ENCODE measurements at regions not wholly inside any gene's neighbourhood (a gene's known extent, or its start where the extent isn't known, plus 50 kb on each side); places are given as distances from the start of the nearest gene placed in this dataset.
A peak's percentile ranks its signal among the peaks of the same experiment; 100 is the strongest.
"Not testable (repeated sequence)": the region's sequence is repeated elsewhere in the genome, so short reads cannot be mapped to it uniquely, and the experiment has no call there.

DNA sequence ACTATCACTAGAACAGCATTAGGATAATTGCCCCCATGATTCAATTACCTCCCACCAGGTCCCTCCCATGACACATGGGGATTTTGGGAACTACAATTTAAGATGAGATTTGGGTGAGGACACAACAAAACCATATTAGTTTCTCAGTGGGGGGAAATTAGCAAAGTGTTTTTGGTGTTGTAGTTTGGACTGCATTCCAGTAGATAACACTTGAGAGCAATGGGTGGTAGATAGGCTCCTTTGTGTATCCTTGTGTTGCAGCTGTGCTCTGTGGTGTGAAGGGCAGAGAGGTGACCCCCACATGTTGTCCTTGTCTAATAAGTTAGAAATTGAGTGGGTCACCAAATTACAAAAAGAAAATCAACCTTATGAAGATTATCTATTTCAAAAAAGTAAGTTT is 223.8 kb downstream of the SATB1 start:
- no peaks in the 10 kb centered on the region for H3K27me3 ChIP-seq
- no peak overlapping the region for H3K4me3 ChIP-seq
- peaks cover 56% of the 10 kb centered on the region for H3K9me3 ChIP-seq
- no peaks in the 10 kb centered on the region; the same call in 1 of the 2 replicates for H3K36me3 ChIP-seq
- no peaks in the 10 kb centered on the region for H4K20me1 ChIP-seq
- no peak overlapping the region for H3K27ac ChIP-seq
- H3K4me2 ChIP-seq: no peak overlapping the region
- TF ChIP-seq Cebpa-rat (IDR thresholded peaks at IDR 0.05): no peak
- no peak overlapping the region for H3K9ac ChIP-seq
- no peaks in the 10 kb centered on the region for H3K4me1 ChIP-seq

DNA sequence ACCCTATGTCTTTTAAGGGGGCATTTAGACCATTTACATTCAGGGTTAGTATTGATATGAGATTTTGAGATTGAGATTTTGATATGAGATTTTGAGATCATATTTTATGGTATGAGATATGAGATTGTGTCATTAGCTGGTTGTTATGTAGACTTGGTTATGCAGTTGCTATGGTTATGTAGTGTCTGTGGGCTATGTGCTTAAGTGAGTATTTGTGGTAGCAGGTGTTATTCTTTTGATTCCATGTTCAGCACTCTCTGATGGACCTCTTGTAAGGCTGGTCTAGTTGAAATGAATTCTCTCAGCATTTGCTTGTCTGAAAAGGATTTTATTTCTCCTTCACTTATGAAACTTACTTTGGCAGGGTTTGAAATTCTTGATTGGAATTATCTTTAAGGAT is 225.4 kb downstream of the SATB1 start:
- H4K20me1 ChIP-seq: no peaks in the 10 kb centered on the region
- H3K36me3 ChIP-seq: no peaks in the 10 kb centered on the region; the same call in 1 of the 2 replicates
- H3K9me3 ChIP-seq: peaks cover 67% of the 10 kb centered on the region
- no peak for TF ChIP-seq Cebpa-rat (IDR thresholded peaks at IDR 0.05)
- no peak overlapping the region for H3K4me2 ChIP-seq
- no peak overlapping the region for H3K27ac ChIP-seq
- no peaks in the 10 kb centered on the region for H3K27me3 ChIP-seq
- H3K9ac ChIP-seq: no peak overlapping the region
- no peak overlapping the region for H3K4me3 ChIP-seq
- no peaks in the 10 kb centered on the region for H3K4me1 ChIP-seq

DNA sequence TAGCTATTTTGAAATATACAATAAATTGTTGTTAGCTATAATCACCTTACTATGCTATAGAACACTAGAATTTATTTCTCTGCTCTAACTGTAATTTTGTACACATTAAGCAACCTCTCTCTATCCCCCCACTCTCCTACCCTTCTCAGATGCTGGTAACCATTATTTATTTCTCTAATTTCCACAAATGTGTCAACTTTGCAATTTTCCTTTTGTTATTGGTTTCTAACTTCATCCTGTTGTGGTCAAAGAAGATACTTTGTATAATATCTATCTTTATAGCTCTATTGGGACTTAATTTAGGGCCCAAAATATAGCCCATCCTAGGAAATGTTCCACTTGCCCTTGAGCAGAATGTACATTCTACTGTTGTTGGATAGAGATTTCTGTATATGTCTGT is 229.3 kb downstream of the SATB1 start:
- Histone ChIP-seq H3K27ac (no peak overlapping the region), H3K4me2 (no peak overlapping the region), H3K4me1 (peaks cover 12% of the 10 kb centered on the region), H3K9me3 (peaks cover 59% of the 10 kb centered on the region), H3K9ac (no peak overlapping the region), H3K27me3 (no peaks in the 10 kb centered on the region), H3K4me3 (no peak overlapping the region), H3K36me3 (no peaks in the 10 kb centered on the region; the same call in 1 of the 2 replicates), H4K20me1 (no peaks in the 10 kb centered on the region)
- TF ChIP-seq Cebpa-rat (IDR thresholded peaks at IDR 0.05): no peak

DNA sequence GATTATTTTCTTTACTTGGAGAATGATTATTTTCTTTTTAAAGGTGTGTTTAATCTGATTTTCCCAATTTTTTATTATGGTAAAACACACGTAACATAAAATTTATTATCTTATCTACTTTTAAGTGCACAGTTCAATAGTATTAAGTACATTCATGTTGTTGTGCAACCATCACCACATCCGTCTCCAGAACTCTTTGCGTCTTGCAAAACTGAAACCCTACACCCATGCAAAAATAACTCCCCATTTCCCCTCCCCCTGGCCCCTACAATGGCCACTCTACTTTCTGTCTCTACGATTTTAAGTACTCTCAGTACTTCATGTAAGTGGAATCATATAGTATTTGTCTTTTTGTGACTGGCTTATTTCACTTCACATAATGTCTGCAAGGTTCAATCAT is 230.7 kb downstream of the SATB1 start:
- H3K27me3 ChIP-seq: no peaks in the 10 kb centered on the region
- TF ChIP-seq Cebpa-rat (IDR thresholded peaks at IDR 0.05): no peak
- no peak overlapping the region for H3K4me3 ChIP-seq
- peaks cover 26% of the 10 kb centered on the region for H3K4me1 ChIP-seq
- no peak overlapping the region for H3K27ac ChIP-seq
- H3K9me3 ChIP-seq: peaks cover 45% of the 10 kb centered on the region
- H3K36me3 ChIP-seq: no peaks in the 10 kb centered on the region; the same call in 1 of the 2 replicates
- no peaks in the 10 kb centered on the region for H4K20me1 ChIP-seq
- no peak overlapping the region for H3K4me2 ChIP-seq
- no peak overlapping the region for H3K9ac ChIP-seq

DNA sequence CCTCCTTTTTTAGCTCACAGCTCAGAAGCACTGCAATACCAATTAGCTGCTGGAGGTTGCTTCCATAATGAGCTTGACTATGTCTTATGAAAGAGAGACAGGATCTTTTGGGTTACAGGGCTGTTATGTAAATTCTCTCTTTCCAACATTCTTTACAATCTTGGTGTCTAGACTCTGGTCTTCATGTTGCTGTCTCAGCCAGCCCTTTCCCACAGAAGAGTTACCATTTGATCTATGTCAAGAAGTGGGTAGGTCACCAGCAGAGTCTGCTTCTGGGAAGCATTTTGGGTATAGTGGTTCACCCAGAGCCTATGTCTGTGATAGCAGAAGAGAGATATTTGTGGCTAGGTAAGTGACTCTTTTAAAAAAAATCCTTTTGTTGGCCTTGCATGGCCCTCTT is 234.5 kb downstream of the SATB1 start:
- peaks cover 8% of the 10 kb centered on the region; the same call in 1 of the 2 replicates for H3K9me3 ChIP-seq
- TF ChIP-seq Cebpa-rat (IDR thresholded peaks at IDR 0.05): no peak
- no peaks in the 10 kb centered on the region for H3K36me3 ChIP-seq
- no peaks in the 10 kb centered on the region for H3K27me3 ChIP-seq
- H4K20me1 ChIP-seq: no peaks in the 10 kb centered on the region
- peak overlapping the region; percentile 65 for H3K4me2 ChIP-seq
- H3K4me3 ChIP-seq: no peak overlapping the region
- H3K4me1 ChIP-seq: peaks cover 40% of the 10 kb centered on the region
- H3K9ac ChIP-seq: no peak overlapping the region
- 0 out of 2 replicates have a peak overlapping the region, but pooled peaks have one; percentile 22 for H3K27ac ChIP-seq

DNA sequence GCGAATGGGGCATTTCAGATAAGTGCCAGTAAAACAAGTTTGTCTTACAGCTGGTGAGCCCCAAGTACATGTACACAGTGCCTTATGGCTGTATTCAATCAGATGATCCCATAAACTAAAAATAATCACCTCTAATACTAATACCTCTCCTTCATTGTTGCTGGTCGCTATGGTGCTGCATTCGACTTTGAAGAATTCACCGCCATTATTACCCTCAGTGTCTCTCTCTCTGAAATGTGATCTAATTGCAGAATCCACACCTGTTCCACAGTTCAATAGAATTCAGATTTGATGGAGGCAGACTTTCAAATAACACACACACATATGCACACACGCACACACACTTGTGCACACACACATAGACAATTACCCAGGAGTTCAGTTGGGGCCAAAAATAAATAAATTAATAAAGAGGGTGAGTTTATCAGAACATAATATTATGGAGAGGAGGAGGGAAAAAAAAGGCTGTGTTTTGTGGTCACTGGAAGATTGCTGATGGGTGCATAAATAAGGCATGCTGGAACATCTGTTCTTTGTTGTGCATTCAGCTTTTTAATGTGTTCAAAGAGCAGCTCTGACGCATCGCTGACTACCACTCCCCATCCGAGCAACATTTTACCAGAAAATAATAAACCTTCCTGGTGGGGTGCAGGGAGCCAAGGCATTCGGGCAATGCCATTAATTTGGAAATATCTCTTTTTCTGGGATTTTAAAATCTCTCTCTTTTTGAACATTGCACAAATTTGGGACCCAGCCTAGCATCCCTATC is 235.7 kb downstream of the SATB1 start:
- Histone ChIP-seq H3K36me3 (no peaks in the 10 kb centered on the region), H3K9me3 (peaks cover under 1% of the 10 kb centered on the region; the same call in 1 of the 2 replicates), H3K4me3 (no peak overlapping the region), H3K9ac (no peak overlapping the region), H3K4me1 (peaks cover 40% of the 10 kb centered on the region), H3K27ac (0 out of 2 replicates have a peak overlapping the region, but pooled peaks have one; percentile 22), H4K20me1 (no peaks in the 10 kb centered on the region), H3K4me2 (peak overlapping the region; percentile 65), H3K27me3 (no peaks in the 10 kb centered on the region)
- no peak for TF ChIP-seq Cebpa-rat (IDR thresholded peaks at IDR 0.05)

DNA sequence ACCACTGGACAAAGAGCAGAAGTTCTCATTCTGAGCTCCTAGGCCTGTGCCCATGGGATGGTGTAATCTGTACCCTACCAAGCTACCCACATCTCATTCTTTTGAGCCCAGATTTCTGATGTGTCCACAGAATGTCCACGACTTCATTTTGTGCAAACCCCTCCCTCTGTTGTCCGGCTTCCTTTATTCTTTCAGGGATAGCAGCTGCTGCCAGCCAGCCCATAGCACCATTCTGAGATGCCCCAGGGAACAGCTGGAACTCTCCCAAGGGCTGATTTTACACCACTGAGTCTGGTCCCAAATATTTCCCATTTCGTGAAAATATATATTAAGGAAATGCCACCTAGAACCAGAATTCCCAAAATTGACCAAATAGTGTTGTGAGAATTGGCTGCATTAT is 236.6 kb downstream of the SATB1 start:
- Histone ChIP-seq H3K27me3 (no peaks in the 10 kb centered on the region), H3K9me3 (peaks cover 9% of the 10 kb centered on the region), H3K4me1 (peaks cover 40% of the 10 kb centered on the region), H3K9ac (no peak overlapping the region), H3K36me3 (no peaks in the 10 kb centered on the region), H3K4me2 (peak overlapping the region; percentile 8; the same call in 1 of the 2 replicates), H3K27ac (no peak overlapping the region), H4K20me1 (no peaks in the 10 kb centered on the region), H3K4me3 (no peak overlapping the region)
- no peak for TF ChIP-seq Cebpa-rat (IDR thresholded peaks at IDR 0.05)

DNA sequence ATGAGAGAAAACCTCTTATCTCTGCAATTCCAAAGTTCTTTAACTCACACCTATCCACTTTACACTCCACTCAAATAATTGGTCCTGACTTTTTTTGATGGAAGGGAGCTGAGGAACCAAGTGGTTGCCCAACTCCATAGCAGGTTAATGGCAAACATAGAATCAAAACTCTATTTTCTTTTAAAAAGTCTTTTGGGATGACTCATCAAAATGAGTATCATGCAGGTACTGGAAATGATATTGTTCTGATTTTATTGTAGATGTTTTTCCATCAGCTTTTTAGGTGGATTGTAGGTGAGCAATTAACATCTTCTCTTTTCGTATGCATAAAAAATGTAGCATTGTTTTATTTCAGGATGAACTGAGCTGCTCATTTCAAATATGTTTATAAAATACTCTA is 239.5 kb downstream of the SATB1 start:
- no peaks in the 10 kb centered on the region for H3K36me3 ChIP-seq
- H3K4me3 ChIP-seq: no peak overlapping the region
- H3K9me3 ChIP-seq: peaks cover 15% of the 10 kb centered on the region
- H3K4me1 ChIP-seq: peaks cover 26% of the 10 kb centered on the region
- H3K9ac ChIP-seq: no peak overlapping the region
- no peak overlapping the region for H3K4me2 ChIP-seq
- H3K27ac ChIP-seq: no peak overlapping the region
- no peak for TF ChIP-seq Cebpa-rat (IDR thresholded peaks at IDR 0.05)
- no peaks in the 10 kb centered on the region for H4K20me1 ChIP-seq
- no peaks in the 10 kb centered on the region for H3K27me3 ChIP-seq

DNA sequence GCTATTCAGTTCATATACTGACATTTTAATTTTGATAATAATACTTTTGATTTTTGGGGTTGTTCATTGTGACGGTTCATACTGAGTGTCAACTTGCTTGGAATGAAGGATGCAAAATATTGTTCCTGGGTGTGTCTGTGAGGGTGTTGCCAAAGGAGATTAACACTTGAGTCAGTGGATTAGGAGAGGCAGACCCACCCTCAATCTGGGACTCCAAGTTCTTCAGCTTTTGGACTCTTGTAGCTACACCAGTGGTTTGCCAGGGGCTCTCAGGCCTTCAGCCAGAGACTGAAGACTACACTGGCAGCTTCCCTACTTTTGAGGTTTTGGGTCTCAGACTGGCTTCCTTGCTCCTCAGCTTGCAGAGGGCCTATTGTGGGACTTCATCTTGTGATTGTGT is 242.2 kb downstream of the SATB1 start:
- not testable (repeated sequence) for H3K4me2 ChIP-seq, H3K36me3 ChIP-seq, H3K27me3 ChIP-seq, H3K9ac ChIP-seq, H3K4me3 ChIP-seq, H3K27ac ChIP-seq, H3K4me1 ChIP-seq, H4K20me1 ChIP-seq
- peaks cover 15% of the 10 kb centered on the region for H3K9me3 ChIP-seq

DNA sequence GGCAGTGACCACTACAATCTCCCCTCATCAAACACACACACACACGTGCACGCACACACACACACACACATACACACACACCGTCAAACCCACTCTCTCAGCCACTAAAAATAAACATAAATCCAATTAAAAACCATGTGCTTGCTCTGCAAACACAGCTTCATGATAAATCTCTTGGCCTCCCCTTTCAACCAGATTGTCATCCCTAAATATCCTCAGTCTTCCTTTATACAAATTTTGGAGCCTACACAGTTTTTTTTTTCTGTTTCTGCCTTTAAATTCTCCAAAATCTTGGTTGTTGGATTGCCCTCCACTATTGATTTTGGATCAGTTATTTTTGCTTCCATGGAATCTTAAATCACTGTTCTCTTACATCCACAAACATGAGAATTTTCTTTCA is 245.6 kb downstream of the SATB1 start:
- Histone ChIP-seq H3K4me2 (no peak overlapping the region), H3K36me3 (no peaks in the 10 kb centered on the region), H3K27ac (no peak overlapping the region), H3K4me3 (no peak overlapping the region), H4K20me1 (no peaks in the 10 kb centered on the region), H3K4me1 (no peaks in the 10 kb centered on the region), H3K9me3 (peaks cover 15% of the 10 kb centered on the region), H3K9ac (no peak overlapping the region), H3K27me3 (no peaks in the 10 kb centered on the region)
- no peak for TF ChIP-seq Cebpa-rat (IDR thresholded peaks at IDR 0.05)
